ENCODE measurements at regions not wholly inside any gene's neighbourhood (a gene's known extent, or its start where the extent isn't known, plus 50 kb on each side); places are given as distances from the start of the nearest gene placed in this dataset.

- TF ChIP-seq CTCF (IDR thresholded peaks at IDR 0.05; ENCODE audit: insufficient read depth, low read depth, low read length) = no peak
- no peak for TF ChIP-seq EZH2 (IDR thresholded peaks at IDR 0.05; ENCODE audit: insufficient read depth, low read length)
These were observed 204.9 kb downstream of the TBX15 start for GRCh38 chr1:118783095-118783758.

Data from astrocyte (in vitro differentiated cells and primary cell).